H1 (cell line): ENCODE measurements at regions not wholly inside any gene's neighbourhood (a gene's known extent, or its start where the extent isn't known, plus 50 kb on each side); places are given as distances from the start of the nearest gene placed in this dataset.

Experiments used
- BRCA1 ChIP-seq: IDR thresholded peaks from 2 replicates; pipeline ENCODE4 v1.6.1; 2012; ENCODE audit warnings: low read depth, low read length, improper control_type of control experiment
- CBX8 ChIP-seq: fragments of 300-800, 300-1000 bp; sonication (generic); IDR thresholded peaks from 2 replicates; pipeline ENCODE4 v1.7.1; 2016; ENCODE audit warnings: low read depth, low read length, borderline replicate concordance
- CEBPB ChIP-seq: IDR thresholded peaks from 2 replicates; pipeline ENCODE4 v1.6.1; 2012; ENCODE audit warnings: low read depth, low read length
- EZH2 ChIP-seq: fragments of 200-600 bp; sonication (generic); IDR thresholded peaks from 2 replicates; pipeline ENCODE4 v1.7.1; 2012; ENCODE audit warnings: low read depth, mild to moderate bottlenecking, moderate library complexity, low read length, inconsistent platforms; ENCODE audit not compliant: severe bottlenecking
- FOSL1 ChIP-seq: IDR thresholded peaks from 2 replicates; pipeline ENCODE4 v1.6.1; 2011; ENCODE audit warnings: mild to moderate bottlenecking, low read depth, low read length, moderate library complexity; ENCODE audit not compliant: insufficient read depth
- KDM4A ChIP-seq: IDR thresholded peaks from one replicate; pipeline ENCODE4 v1.7.1; 2012; ENCODE audit warnings: low read depth, mild to moderate bottlenecking, moderate library complexity, low read length, inconsistent platforms; ENCODE audit not compliant: severe bottlenecking
- SAP30 ChIP-seq: fragments of 300-600 bp; sonication (generic); IDR thresholded peaks from 2 replicates; pipeline ENCODE4 v1.7.1; 2012; ENCODE audit warnings: low read length, moderate library complexity, mild to moderate bottlenecking, inconsistent platforms; ENCODE audit not compliant: insufficient read depth, insufficient replicate concordance
- YY1 ChIP-seq: IDR thresholded peaks from 2 replicates; pipeline ENCODE4 v1.6.1; 2011; ENCODE audit warnings: low read depth, mild to moderate bottlenecking, low read length

- TF ChIP-seq FOSL1 = no peak
- no peak for TF ChIP-seq CEBPB
- TF ChIP-seq CBX8 = no peak
- no peak for TF ChIP-seq SAP30
- no peak for TF ChIP-seq BRCA1
- TF ChIP-seq YY1 = no peak
- TF ChIP-seq EZH2 = no peak
- no peak for TF ChIP-seq KDM4A
Measured at GRCh38 chr11:91624021-91624420, 600.6 kb upstream of the FAT3 start (continued).
